CD4-positive, alpha-beta T cell treated with Interleukin-17A for 1 hour (primary cell): ENCODE measurements at regions not wholly inside any gene's neighbourhood (a gene's known extent, or its start where the extent isn't known, plus 50 kb on each side); places are given as distances from the start of the nearest gene placed in this dataset.

Source experiments
- DNase-seq: peaks from one replicate; pipeline ENCODE4 v3.0.0-alpha.2; 2020

DNA sequence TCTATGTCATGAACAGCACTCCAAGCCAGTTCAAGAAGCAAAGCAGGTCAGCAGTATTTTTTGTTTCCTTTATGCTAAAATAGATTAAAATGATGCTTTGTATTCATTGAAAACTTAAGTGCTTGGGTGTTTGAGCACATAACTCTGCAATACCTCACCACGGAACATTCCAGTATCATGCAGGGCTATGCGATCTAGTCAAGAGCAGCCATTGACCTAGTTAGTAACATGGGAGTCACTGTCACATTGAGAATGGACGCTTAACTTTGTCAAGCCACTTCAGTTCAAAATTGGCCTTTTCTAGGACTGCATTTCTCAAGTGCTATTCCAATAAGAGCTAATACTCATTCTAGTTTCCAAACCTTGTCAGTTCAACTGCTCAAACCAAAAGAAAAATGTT is 160.1 kb upstream of the FSTL5 start:
- no peak for DNase-seq

DNA sequence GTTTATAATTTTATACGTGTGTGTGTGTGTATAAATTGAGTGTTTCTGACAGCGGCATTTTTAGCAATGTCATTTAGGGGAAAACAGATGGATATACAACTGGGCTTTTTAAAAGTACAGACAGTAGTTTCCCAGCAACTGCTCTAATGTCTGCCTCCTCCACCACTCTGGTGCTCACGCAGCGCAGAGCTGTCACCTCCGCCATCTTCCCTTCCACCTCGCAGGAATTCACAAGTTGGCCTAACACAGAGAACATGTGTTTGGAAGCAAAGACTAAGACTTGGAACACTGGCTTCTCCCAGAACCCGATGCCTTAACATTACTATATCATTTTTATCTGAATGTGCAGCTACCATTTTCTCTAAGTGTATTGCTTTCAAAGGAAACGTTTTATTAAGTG is 158.3 kb upstream of the FSTL5 start:
- DNase-seq, result no peak

DNA sequence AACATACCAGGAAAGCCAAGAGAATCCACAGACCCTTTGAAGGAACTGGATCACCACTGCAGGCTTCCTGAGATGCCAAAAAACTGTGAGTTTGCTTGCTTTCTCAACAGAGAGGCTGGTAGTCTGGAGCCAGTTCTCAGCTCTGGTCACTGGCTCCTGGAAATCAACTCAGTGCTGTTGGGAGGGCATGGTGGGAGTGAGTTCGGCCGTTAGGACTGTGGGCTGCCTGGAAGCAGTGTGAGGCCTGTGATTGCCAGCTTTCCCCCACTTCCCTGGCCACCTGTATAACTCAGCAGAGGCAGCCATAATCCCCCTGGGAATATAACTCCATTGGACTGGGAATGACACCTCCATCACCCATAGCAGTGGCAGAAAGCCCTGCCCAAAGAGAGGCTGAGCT is 122.0 kb upstream of the FSTL5 start:
- no peak for DNase-seq

DNA sequence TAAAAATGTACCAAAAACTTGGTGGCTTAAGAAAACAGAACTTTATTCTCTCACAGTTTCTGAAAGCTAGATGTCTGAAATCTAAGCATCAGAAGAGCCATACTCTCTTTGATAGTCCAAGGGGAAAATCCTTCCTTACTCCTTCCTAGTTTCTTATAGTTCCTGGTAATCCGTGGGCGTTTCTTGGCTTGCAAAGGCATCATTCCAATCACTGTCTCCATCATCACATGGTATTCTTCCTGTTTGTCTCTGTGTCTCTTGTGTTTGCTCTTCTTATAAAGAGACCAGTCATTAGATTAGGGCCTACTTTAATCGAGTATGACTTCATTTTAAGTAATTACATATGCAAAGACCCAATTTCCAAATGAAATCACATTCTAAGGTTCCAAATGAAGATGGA is 118.9 kb upstream of the FSTL5 start:
- no peak for DNase-seq

DNA sequence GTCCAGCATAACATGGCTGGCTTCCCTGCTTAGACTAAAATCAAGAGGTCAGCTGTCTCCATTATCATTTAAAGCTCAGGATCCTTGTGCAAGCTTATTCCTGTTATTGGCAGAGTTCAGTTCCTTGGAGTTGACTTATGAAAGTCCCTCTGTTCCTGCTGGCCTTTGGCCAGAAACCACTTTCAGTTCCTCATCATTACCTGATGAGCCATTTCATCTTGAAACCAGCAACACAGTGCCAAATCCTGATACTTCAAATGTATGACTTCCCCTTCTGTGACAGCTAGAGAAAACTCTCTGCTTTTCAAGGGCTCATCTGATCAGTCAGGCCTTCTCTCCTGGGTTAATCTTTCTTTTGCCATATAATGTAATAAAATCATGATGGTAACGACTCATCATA is 110.6 kb upstream of the FSTL5 start:
- DNase-seq, result peak; percentile 5

DNA sequence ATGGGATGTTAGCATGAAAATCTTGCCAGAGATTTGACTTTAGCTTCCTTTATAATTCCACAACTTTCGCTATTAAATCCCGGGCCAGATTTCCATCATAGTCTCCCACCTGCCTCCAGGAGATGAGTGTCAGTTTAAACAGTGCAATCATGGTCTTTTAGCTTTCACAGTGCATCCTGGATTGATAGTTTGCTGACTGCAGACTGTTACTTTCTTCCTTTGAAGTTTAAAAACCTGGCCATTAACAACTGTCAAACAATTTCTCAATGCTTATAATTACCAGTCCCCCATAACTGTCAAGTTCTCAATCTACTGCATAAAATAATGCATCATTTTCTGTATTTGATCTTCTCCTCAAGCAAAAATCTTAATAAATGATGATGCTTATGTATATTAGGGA is 108.4 kb upstream of the FSTL5 start:
- DNase-seq, result no peak

DNA sequence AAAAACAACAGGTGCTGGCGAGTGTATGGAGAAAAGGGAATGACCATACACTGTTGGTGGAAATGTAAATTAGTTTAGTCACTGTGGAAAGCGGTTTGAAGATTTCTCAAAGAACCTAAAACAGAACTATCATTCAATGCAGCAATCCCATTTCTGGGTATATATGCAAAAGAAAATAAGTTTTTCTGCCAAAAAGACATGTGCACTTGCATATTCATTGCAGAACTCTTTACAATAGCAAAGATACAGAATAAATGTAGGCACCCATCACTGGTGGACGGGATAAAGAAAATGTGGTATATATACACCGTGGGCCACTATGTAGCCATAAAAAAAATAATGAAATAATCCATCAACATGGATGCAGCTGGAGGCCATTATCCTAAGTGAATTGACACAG is 105.1 kb upstream of the FSTL5 start:
- no peak for DNase-seq

DNA sequence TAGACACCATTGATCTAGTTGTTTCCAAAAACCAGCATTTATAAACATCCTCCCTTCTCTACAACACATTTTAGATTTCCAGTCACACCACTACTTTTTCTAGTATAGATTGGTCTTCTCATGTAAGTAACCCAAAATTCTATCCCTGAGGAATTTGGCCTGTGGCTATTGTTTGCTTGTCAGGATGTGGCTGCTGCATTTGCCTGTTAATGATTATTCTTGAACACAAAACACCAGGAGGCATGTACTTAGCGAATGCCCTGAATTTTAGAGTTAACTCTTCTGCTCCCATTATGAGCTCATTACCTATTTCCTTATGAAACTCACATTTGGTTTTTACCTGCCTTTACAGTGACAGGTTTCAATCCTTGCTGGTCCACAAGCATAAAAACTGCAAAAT is 102.0 kb upstream of the FSTL5 start:
- no peak for DNase-seq

DNA sequence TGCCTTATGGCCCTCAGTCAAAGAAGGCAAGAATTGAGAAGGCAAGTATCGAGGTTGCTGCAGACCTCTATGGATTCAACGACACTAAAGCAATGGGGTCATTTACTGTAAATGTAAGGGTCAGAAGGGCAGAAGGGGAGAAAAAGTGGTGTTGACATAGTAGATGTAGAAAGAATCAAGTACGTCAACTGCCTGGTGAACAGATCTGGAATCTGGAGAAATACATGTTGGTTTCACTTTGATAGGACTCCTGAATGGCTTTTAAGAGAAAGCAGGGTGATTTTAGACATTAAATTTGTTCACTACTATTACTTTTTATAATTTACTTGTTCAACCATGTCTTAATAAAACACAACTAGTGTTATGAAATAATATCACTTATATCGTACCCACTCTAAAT is 81.3 kb upstream of the FSTL5 start:
- DNase-seq, result no peak

DNA sequence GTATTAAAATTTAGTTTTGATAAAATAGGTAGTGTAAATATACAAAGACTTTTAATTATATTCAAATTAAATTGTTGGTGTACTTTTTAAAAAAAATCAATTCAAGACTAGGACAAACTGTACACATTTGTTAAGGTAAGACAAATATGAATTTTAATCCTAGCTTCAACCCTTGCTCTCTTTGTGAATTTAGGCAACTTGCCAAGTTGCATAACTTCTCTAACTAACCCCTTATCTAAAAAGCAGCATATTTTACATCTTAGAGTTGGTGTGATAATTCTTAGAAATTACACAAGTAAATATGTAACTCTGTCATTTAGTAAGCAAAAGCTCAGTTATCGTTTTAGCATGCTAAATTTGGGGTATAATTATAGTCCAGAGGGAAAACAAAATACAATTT is 78.1 kb upstream of the FSTL5 start:
- no peak for DNase-seq

DNA sequence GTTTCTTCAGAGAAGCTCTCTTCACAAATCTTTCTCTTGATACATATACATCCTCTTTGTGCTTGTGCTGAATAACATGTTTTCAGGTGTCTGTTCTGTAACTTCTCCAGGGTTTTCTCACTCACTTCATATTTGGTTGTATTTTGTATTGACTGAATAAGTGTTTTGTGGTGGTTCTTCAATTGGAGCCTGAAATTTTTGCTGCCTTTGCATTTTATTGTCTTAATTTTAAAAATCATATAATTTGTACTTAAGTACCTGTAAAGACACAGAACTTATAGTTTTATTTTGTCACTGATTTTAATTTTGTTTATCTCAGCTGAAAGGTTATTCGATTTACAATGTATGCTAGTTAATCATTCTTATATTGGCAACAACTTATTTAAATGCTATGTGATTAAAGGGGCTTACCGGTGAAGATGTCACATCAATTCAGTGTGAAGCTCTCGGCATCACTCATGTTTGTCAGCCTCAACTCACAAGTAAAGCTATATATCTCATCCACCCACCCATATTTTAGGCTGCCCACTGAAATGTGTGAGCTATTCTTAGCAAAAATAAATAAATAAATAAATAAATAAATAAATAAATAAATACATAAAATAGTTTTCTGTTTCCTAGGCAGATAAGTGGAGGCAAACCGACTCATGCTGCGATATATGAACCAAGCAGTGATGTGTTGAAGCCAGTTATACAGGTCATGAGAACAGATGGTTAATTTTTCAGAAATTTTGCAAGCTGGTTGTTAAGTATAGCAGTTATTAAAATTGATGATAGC is 76.4 kb upstream of the FSTL5 start:
- no peak for DNase-seq

DNA sequence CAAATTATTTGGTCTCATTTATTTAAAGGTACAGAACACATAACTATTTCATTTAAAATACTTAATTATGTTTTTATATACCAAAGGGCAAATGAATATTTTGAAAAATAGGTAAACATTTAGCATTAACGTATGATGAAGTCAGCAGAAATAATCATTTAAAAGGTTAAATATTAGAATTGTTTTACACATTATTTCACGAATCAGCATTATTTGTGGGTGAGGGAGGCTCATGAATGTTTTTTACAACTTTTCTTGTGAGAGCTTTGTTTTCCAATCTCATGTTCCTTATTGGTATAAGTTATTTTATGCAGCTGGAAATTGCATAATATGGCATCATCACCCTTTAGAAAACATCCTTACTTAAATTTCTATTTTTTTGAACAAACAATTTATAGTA is 73.9 kb upstream of the FSTL5 start:
- no peak for DNase-seq

DNA sequence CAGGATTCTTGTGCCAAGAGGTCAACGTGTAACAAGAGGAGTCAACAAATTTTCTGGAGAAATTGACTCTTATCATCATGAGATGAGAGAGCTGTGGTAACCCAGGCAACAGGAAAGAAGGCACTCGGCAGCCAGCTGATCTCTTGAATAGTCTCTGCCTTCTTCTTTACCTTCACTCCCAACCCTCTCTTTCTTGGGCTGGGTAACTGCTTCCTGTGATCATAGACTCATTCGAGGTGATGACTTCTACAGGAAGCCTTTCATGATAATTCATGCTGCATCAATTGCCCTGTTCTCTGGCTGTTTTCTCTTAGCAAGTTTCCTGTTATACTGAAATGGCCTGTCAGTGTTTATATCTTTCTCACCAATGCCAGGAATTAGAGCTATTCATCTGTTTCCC is 70.8 kb upstream of the FSTL5 start:
- DNase-seq, result no peak

DNA sequence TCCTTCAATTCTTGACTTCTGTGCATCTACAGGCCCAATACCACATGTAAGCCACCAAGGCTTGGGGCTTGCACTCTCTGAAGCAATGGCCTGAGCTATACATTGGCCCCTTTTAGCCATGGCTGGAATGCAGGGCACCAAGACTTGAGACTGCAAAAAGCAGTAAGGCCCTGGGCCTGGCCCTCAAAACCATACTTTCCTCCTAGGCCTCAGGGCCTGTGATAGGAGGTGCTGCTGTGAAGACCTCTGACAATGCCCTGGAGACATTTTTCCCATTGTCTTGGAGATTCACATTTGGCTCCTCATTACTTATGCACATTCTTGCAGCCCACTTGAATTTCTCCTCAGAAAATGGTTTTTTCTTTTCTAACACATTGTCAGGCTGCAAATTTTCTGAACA is 68.5 kb upstream of the FSTL5 start:
- DNase-seq, result no peak

DNA sequence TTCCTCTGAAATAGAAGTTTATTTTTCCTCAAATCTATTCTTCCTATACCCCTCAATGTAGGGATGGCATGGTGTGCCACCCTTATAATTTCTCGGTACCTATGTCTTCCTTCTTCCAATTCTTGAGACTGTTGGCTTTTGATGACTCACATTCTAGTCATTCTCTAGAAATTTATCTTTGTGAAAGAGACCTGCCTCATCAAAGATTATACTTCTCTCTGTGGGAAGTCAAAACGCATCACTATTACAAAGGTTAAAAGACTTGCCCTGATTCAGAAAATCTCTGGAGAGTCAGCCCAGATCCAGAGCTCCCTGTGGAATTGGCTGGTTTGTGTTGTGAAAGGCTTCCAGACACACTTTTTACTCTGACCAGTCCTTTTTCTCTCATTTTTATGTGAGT is 65.9 kb upstream of the FSTL5 start:
- DNase-seq, result no peak

DNA sequence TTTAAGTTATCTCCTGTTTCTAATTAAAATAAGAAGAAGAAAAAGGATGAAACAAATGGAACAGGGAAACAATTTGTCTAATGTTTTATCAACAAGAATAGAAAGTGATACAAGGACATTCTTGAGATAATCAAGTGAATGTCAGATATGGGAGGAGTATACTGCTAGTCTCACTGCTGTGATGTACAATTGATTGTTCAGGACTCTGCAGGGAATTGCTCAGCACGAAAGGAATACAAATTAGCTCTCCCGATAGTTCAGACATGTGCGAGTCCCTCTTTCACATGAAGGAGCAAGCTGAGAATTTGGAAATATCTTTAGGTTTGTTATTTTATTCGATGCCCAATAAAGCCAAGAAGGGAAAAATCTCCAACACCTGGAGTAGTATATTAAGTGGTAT is 57.3 kb upstream of the FSTL5 start:
- DNase-seq, result no peak
